ENCODE measurements at regions not wholly inside any gene's neighbourhood (a gene's known extent, or its start where the extent isn't known, plus 50 kb on each side); places are given as distances from the start of the nearest gene placed in this dataset.

GRCh38 chr2:8600456-8600855, 81.4 kb upstream of the ID2 start:
- Histone ChIP-seq H3K27ac (ENCODE audit: extremely low read depth, low read depth, low read length) (no peak overlapping the region), H3K4me1 (ENCODE audit: control insufficient read depth, insufficient read depth, low read length) (no peaks in the 10 kb centered on the region), H3K4me3 (ENCODE audit: low read depth, low read length) (no peak overlapping the region), H3K36me3 (ENCODE audit: control insufficient read depth in 2 of 2, insufficient read depth in 1 of 2, low read length in 2 of 2) (no peaks in the 10 kb centered on the region), H3K9me3 (ENCODE audit: control insufficient read depth, insufficient read depth, low read depth, low read length) (no peaks in the 10 kb centered on the region)
- CTCF ChIA-PET: no interaction called here
- POLR2A ChIA-PET: no interaction called here
- TF ChIP-seq ZNF677 (tag by site-specific recombination; IDR thresholded peaks at IDR 0.05) (no peak), ZNF837 (tag by site-specific recombination; IDR thresholded peaks at IDR 0.05) (no peak), ZBTB48 (tag by site-specific recombination; IDR thresholded peaks at IDR 0.05) (no peak), ZNF707 (tag by site-specific recombination; IDR thresholded peaks at IDR 0.05) (no peak), ZNF48 (tag by site-specific recombination; IDR thresholded peaks at IDR 0.05) (no peak), ZNF354C (tag by site-specific recombination; IDR thresholded peaks at IDR 0.05; ENCODE audit: borderline replicate concordance, low read depth) (no peak), ZNF2 (tag by site-specific recombination; IDR thresholded peaks at IDR 0.05) (no peak), ZNF623 (tag by site-specific recombination; IDR thresholded peaks at IDR 0.05) (no peak), ZNF239 (tag by site-specific recombination; IDR thresholded peaks at IDR 0.05) (no peak), SP7 (tag by site-specific recombination; IDR thresholded peaks at IDR 0.05) (no peak), KLF9 (tag by site-specific recombination; IDR thresholded peaks at IDR 0.05; ENCODE audit: low read depth) (no peak), IKZF3 (tag by site-specific recombination; IDR thresholded peaks at IDR 0.05) (no peak), ZNF211 (tag by site-specific recombination; IDR thresholded peaks at IDR 0.05; ENCODE audit: low read depth) (no peak)
- TF ChIP-seq, protein P1, sequence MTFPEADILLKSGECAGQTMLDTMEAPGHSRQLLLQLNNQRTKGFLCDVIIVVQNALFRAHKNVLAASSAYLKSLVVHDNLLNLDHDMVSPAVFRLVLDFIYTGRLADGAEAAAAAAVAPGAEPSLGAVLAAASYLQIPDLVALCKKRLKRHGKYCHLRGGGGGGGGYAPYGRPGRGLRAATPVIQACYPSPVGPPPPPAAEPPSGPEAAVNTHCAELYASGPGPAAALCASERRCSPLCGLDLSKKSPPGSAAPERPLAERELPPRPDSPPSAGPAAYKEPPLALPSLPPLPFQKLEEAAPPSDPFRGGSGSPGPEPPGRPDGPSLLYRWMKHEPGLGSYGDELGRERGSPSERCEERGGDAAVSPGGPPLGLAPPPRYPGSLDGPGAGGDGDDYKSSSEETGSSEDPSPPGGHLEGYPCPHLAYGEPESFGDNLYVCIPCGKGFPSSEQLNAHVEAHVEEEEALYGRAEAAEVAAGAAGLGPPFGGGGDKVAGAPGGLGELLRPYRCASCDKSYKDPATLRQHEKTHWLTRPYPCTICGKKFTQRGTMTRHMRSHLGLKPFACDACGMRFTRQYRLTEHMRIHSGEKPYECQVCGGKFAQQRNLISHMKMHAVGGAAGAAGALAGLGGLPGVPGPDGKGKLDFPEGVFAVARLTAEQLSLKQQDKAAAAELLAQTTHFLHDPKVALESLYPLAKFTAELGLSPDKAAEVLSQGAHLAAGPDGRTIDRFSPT (tag by site-specific recombination; IDR thresholded peaks at IDR 0.05): no peak
- TF ChIP-seq, protein P2, sequence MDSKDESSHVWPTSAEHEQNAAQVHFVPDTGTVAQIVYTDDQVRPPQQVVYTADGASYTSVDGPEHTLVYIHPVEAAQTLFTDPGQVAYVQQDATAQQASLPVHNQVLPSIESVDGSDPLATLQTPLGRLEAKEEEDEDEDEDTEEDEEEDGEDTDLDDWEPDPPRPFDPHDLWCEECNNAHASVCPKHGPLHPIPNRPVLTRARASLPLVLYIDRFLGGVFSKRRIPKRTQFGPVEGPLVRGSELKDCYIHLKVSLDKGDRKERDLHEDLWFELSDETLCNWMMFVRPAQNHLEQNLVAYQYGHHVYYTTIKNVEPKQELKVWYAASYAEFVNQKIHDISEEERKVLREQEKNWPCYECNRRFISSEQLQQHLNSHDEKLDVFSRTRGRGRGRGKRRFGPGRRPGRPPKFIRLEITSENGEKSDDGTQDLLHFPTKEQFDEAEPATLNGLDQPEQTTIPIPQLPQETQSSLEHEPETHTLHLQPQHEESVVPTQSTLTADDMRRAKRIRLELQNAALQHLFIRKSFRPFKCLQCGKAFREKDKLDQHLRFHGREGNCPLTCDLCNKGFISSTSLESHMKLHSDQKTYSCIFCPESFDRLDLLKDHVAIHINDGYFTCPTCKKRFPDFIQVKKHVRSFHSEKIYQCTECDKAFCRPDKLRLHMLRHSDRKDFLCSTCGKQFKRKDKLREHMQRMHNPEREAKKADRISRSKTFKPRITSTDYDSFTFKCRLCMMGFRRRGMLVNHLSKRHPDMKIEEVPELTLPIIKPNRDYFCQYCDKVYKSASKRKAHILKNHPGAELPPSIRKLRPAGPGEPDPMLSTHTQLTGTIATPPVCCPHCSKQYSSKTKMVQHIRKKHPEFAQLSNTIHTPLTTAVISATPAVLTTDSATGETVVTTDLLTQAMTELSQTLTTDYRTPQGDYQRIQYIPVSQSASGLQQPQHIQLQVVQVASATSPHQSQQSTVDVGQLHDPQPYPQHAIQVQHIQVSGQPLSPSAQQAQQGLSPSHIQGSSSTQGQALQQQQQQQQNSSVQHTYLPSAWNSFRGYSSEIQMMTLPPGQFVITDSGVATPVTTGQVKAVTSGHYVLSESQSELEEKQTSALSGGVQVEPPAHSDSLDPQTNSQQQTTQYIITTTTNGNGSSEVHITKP (tag by site-specific recombination; IDR thresholded peaks at IDR 0.05): no peak
- TF ChIP-seq, protein P3, sequence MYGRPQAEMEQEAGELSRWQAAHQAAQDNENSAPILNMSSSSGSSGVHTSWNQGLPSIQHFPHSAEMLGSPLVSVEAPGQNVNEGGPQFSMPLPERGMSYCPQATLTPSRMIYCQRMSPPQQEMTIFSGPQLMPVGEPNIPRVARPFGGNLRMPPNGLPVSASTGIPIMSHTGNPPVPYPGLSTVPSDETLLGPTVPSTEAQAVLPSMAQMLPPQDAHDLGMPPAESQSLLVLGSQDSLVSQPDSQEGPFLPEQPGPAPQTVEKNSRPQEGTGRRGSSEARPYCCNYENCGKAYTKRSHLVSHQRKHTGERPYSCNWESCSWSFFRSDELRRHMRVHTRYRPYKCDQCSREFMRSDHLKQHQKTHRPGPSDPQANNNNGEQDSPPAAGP (tag by site-specific recombination; IDR thresholded peaks at IDR 0.05): no peak

DNA sequence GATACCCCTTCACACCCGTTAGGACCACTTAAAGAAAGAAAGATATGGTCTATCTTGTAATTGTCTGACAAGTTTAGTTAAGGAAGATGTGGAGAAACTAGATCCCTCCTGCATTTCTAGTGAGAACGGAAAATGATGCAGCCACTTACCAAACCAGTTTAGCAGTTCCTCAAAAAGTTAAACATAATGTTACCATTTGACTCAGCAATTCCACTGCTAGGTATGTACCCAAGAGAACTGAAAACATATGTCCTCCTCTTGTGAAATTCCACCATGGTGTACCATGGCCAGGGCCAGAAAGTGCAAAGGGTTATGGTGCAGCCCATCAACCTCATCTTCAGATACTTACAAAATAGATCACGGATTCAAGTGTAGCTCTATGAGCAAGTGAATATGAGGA, 79.0 kb upstream of the ID2 start:
- no peak overlapping the region for H3K27ac ChIP-seq (ENCODE audit: extremely low read depth, low read depth, low read length)
- H3K4me3 ChIP-seq (ENCODE audit: low read depth, low read length): no peak overlapping the region
- H3K36me3 ChIP-seq (ENCODE audit: control insufficient read depth in 2 of 2, insufficient read depth in 1 of 2, low read length in 2 of 2): no peaks in the 10 kb centered on the region
- ChIA-PET POLR2A (no interaction called here), CTCF (interaction anchor here (0.6 kb wide), 1 partner anchor 338 kb away, joined by 3 read pairs; no protein-coding TSS in a partner anchor)
- no peaks in the 10 kb centered on the region for H3K4me1 ChIP-seq (ENCODE audit: control insufficient read depth, insufficient read depth, low read length)
- no peaks in the 10 kb centered on the region for H3K9me3 ChIP-seq (ENCODE audit: control insufficient read depth, insufficient read depth, low read depth, low read length)
- TF ChIP-seq ZBTB17 (tag by site-specific recombination; IDR thresholded peaks at IDR 0.05) (no peak), ZNF121 (tag by site-specific recombination; IDR thresholded peaks at IDR 0.05) (no peak), ZNF558 (tag by site-specific recombination; IDR thresholded peaks at IDR 0.05) (no peak), HOXD13 (CRISPR knock-in tag; IDR thresholded peaks at IDR 0.05; ENCODE audit: borderline replicate concordance) (no peak), ZNF514 (tag by site-specific recombination; IDR thresholded peaks at IDR 0.05) (no peak), TRIM28 (IDR thresholded peaks at IDR 0.05; ENCODE audit: borderline replicate concordance, low read length) (no peak), BCL11A (tag by site-specific recombination; IDR thresholded peaks at IDR 0.05; ENCODE audit: low read depth) (no peak), ZNF629 (tag by site-specific recombination; IDR thresholded peaks at IDR 0.05) (no peak), ELK4 (IDR thresholded peaks at IDR 0.05; ENCODE audit: borderline replicate concordance, low read depth, low read length) (no peak), ZIC2 (tag by site-specific recombination; IDR thresholded peaks at IDR 0.05) (no peak), ZNF843 (tag by site-specific recombination; IDR thresholded peaks at IDR 0.05) (no peak), REPIN1 (tag by site-specific recombination; IDR thresholded peaks at IDR 0.05; ENCODE audit: low read depth) (no peak), ZBTB8A (tag by site-specific recombination; IDR thresholded peaks at IDR 0.05) (no peak)
- TF ChIP-seq, protein P4, sequence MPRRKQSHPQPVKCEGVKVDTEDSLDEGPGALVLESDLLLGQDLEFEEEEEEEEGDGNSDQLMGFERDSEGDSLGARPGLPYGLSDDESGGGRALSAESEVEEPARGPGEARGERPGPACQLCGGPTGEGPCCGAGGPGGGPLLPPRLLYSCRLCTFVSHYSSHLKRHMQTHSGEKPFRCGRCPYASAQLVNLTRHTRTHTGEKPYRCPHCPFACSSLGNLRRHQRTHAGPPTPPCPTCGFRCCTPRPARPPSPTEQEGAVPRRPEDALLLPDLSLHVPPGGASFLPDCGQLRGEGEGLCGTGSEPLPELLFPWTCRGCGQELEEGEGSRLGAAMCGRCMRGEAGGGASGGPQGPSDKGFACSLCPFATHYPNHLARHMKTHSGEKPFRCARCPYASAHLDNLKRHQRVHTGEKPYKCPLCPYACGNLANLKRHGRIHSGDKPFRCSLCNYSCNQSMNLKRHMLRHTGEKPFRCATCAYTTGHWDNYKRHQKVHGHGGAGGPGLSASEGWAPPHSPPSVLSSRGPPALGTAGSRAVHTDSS (tag by site-specific recombination; IDR thresholded peaks at IDR 0.05): no peak
